ENCODE measurements at regions not wholly inside any gene's neighbourhood (a gene's known extent, or its start where the extent isn't known, plus 50 kb on each side); places are given as distances from the start of the nearest gene placed in this dataset.

- TF ChIP-seq CTCF (conservative IDR thresholded peaks at IDR 0.05; ENCODE audit: low read depth, low read length) = no peak
- TF ChIP-seq EZH2 (IDR thresholded peaks at IDR 0.05; ENCODE audit: low read length, unreplicated experiment) = no peak
- no peak for TF ChIP-seq EZH2phosphoT487 (IDR thresholded peaks at IDR 0.05; ENCODE audit: borderline replicate concordance, low read length)
Measured at GRCh38 chr11:13120691-13121090, 111.6 kb downstream of the RASSF10 start.

Measured in PC-3 (cell line).